CD8-positive, alpha-beta memory T cell (primary cell): ENCODE measurements at regions not wholly inside any gene's neighbourhood (a gene's known extent, or its start where the extent isn't known, plus 50 kb on each side); places are given as distances from the start of the nearest gene placed in this dataset.
"Not testable (repeated sequence)": the region's sequence is repeated elsewhere in the genome, so short reads cannot be mapped to it uniquely, and the experiment has no call there.

Source experiments
- CTCF ChIA-PET: fragments of 350-600 bp; sonication (Branson Sonifier 250); formaldehyde crosslinking; loops from one replicate; lab custom pipeline; 2021; ENCODE audit warnings: antibody characterized with exemption; lab: Charles Lee
- POLR2A ChIA-PET: fragments of 350-600 bp; sonication (Branson Sonifier 250); formaldehyde crosslinking; loops from one replicate; lab custom pipeline; 2021; ENCODE audit warnings: antibody characterized with exemption; lab: Charles Lee
- DNase-seq, 5 donors: peaks; one replicate each; pipeline versions ENCODE4 v3.0.0 to v3.0.0-alpha.2; 2020 to 2022; ENCODE audit warnings: mixed read lengths in 1 of 5
- H3K27ac ChIP-seq: one replicate; pipeline ENCODE4 v1.7.0; 2013; ENCODE audit warnings: low read depth, mild to moderate bottlenecking, low read length, moderate library complexity
- H3K27me3 ChIP-seq: 2 replicates; pipeline ENCODE4 v1.7.0; 2013; ENCODE audit warnings: low read length, mild to moderate bottlenecking; ENCODE audit not compliant: insufficient read depth, poor library complexity, severe bottlenecking
- H3K36me3 ChIP-seq: 2 replicates; pipeline ENCODE4 v1.7.0; 2013; ENCODE audit warnings: mild to moderate bottlenecking, low read length, moderate library complexity; ENCODE audit not compliant: insufficient read depth
- H3K4me1 ChIP-seq: 2 replicates; pipeline ENCODE4 v1.7.0; 2013; ENCODE audit warnings: mild to moderate bottlenecking, low read length, moderate library complexity; ENCODE audit not compliant: insufficient read depth
- H3K4me3 ChIP-seq: 2 replicates; pipeline ENCODE4 v1.7.0; 2013; ENCODE audit warnings: mild to moderate bottlenecking, low read length
- H3K9me3 ChIP-seq: 2 replicates; pipeline ENCODE4 v1.7.0; 2013; ENCODE audit warnings: mild to moderate bottlenecking, low read length
- H3K27ac Mint-ChIP-seq, 8 donors: one replicate each; pipeline ENCODE4 v1.8.0; 2020 to 2021; ENCODE audit warnings: mixed read lengths in 8 of 8, mild to moderate bottlenecking in 6 of 8, inconsistent platforms in 3 of 8, moderate library complexity in 3 of 8
- H3K27me3 Mint-ChIP-seq, 2 donors: one replicate each; pipeline ENCODE4 v1.8.0; 2020 to 2021; ENCODE audit warnings: mixed read lengths in 2 of 2, mild to moderate bottlenecking in 1 of 2, moderate library complexity in 1 of 2
- H3K36me3 Mint-ChIP-seq, 3 donors: one replicate each; pipeline ENCODE4 v1.8.0; 2020 to 2021; ENCODE audit warnings: mixed read lengths in 3 of 3, inconsistent platforms in 1 of 3, mild to moderate bottlenecking in 1 of 3
- H3K4me1 Mint-ChIP-seq, 3 donors: one replicate each; pipeline ENCODE4 v1.8.0; 2020 to 2021; ENCODE audit warnings: mixed read lengths in 3 of 3, inconsistent platforms in 1 of 3, mild to moderate bottlenecking in 1 of 3
- H3K4me3 Mint-ChIP-seq, 7 donors: one replicate each; pipeline ENCODE4 v1.8.0; 2020 to 2021; ENCODE audit warnings: mixed read lengths in 7 of 7, mild to moderate bottlenecking in 6 of 7, moderate library complexity in 4 of 7, inconsistent platforms in 2 of 7
- H3K9me3 Mint-ChIP-seq, 5 donors: one replicate each; pipeline ENCODE4 v1.8.0; 2020 to 2022; ENCODE audit warnings: mixed read lengths in 5 of 5, mild to moderate bottlenecking in 3 of 5, moderate library complexity in 2 of 5, inconsistent platforms in 1 of 5

DNA sequence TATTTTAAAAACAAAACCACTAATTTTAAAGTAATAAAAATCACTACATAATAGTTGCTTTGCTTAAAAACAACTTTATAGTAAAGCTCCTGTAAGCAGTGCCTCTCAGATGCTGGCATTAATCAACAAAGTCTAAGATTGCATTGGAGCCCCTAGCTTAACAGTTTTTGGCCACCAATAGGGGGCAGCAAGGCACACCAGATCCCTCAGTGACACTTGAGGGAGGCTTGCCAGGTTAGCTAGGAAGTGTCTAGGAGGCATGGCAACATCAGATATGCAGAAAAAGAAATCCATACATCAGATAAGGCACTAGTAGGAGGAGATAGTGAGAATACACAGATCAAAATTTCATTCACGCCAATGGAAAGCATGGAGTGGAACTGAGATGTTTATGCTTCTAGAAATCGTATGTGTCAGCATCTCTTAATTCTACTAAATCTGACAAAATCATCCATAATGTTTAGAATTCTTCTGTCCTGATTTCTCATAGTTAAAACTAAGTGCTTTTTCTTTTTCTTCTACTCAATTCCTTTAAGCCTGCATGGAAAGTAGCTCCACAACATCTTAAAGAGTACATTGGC is 73.6 kb upstream of the PAM start:
- no peaks in the 10 kb centered on the region for H3K36me3 ChIP-seq
- Mint-ChIP-seq H3K27me3 (peaks cover 0 to 3% of the 10 kb centered on the region in 2 donors), H3K4me3 (no peak overlapping the region), H3K36me3 (no peaks in the 10 kb centered on the region), H3K4me1 (no peaks in the 10 kb centered on the region), H3K27ac (no peak overlapping the region), H3K9me3 (no peaks in the 10 kb centered on the region)
- ChIA-PET POLR2A (no interaction called here), CTCF (interaction anchor here (0.7 to 2.1 kb wide), 12 partner anchors 9 to 458 kb away, joined by 3 to 9 read pairs (median 3); no protein-coding TSS in a partner anchor)
- H3K4me3 ChIP-seq, result no peak overlapping the region
- DNase-seq, result peak; percentile 3 to 63 (median 32)
- H3K27me3 ChIP-seq, result no peaks in the 10 kb centered on the region
- H3K4me1 ChIP-seq, result no peaks in the 10 kb centered on the region
- no peaks in the 10 kb centered on the region for H3K9me3 ChIP-seq
- no peak overlapping the region for H3K27ac ChIP-seq

DNA sequence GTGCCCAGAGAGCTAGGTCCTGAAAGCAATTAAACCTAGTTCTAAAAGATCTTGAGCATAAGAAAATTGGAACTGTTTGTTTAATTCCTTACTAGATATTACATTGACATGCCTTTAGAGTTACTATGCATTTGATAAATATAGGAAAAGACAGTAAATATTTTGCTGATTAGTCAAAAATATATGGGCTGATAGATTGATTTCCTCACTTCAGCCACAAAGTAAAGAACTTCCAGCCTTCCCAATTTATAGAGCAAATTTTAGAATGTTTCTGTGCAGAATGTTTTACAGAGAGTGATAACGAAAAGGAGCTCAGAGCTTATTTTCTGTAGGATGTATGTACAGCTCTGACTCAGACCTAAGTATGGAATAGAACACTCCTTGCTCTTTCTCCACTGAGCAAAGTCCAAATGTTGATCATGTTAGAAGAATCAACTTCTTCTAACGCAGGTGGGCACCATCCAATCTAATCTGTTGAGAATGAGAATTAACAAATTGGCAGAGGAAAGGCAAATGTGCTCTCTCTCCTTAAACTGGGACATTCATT is 72.9 kb upstream of the PAM start:
- H3K4me1 ChIP-seq, result no peaks in the 10 kb centered on the region
- no peak overlapping the region for H3K4me3 ChIP-seq
- Mint-ChIP-seq H3K27me3 (peaks cover 0 to 3% of the 10 kb centered on the region in 2 donors), H3K4me3 (no peak overlapping the region), H3K9me3 (no peaks in the 10 kb centered on the region), H3K4me1 (no peaks in the 10 kb centered on the region), H3K36me3 (no peaks in the 10 kb centered on the region), H3K27ac (peak overlapping the region in 1 of 8 donors; percentile 5)
- CTCF ChIA-PET, result interaction anchor here (0.8 to 2.1 kb wide), 7 partner anchors 10 to 457 kb away, joined by 3 to 9 read pairs (median 3); no protein-coding TSS in a partner anchor
- DNase-seq, result no peak
- H3K9me3 ChIP-seq, result no peaks in the 10 kb centered on the region
- H3K27me3 ChIP-seq, result no peaks in the 10 kb centered on the region
- POLR2A ChIA-PET, result no interaction called here
- H3K36me3 ChIP-seq, result no peaks in the 10 kb centered on the region
- H3K27ac ChIP-seq, result no peak overlapping the region

DNA sequence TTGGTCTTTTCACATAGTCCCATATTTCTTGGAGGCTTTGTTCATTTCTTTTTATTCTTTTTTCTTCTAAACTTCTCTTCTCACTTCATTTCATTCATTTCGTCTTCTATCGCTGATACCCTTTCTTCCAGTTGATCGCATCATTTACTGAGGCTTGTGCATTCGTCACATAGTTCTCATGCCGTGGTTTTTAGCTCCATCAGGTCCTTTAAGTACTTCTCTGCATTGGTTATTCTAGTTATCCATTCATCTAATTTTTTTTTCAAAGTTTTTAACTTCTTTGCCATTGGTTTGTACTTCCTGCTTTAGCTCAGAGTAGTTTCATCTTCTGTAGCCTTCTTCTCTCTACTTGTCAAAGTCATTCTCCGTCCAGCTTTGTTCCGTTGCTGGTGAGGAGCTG is 67.0 kb upstream of the PAM start:
- H3K4me3 ChIP-seq, H3K4me3 Mint-ChIP-seq, H3K4me1 Mint-ChIP-seq, H3K27ac ChIP-seq, H3K4me1 ChIP-seq, H3K9me3 ChIP-seq, H3K36me3 ChIP-seq, H3K27me3 ChIP-seq, H3K9me3 Mint-ChIP-seq, H3K27ac Mint-ChIP-seq, H3K36me3 Mint-ChIP-seq, H3K27me3 Mint-ChIP-seq, POLR2A ChIA-PET, DNase-seq: not testable (repeated sequence)
- CTCF ChIA-PET, result interaction anchor here (0.7 kb wide), 1 partner anchor 444 kb away, joined by 3 read pairs; no protein-coding TSS in a partner anchor

- H3K4me1 ChIP-seq, H3K27me3 ChIP-seq, H3K27ac Mint-ChIP-seq, H3K27me3 Mint-ChIP-seq, H3K4me1 Mint-ChIP-seq, H3K4me3 ChIP-seq, POLR2A ChIA-PET, H3K9me3 Mint-ChIP-seq, H3K27ac ChIP-seq, H3K36me3 ChIP-seq, H3K4me3 Mint-ChIP-seq, H3K36me3 Mint-ChIP-seq, DNase-seq, H3K9me3 ChIP-seq: not testable (repeated sequence)
- CTCF ChIA-PET, result interaction anchor here (0.7 kb wide), 1 partner anchor 444 kb away, joined by 3 read pairs; no protein-coding TSS in a partner anchor
Observed at GRCh38 chr5:102688581-102689342, 66.3 kb upstream of the PAM start.

DNA sequence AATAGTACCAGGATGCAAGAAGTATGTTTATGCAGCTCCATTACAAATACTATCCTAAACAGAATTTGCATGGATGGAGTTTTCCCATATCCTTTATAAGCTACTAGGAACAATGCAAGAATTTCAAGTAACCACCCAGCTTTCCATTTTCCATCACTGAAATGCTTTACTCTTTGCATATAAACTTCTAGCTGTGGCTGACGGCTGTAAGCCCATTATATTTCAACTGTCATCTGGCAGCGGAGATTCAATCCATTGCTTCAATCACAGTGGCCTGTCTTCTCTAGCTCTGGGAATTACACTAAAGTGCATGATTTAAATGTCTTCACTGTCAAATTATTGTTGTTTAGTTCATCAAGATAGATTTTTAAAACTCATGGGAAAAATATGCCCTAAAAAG is 64.2 kb upstream of the PAM start:
- no peaks in the 10 kb centered on the region for H3K4me1 ChIP-seq
- Mint-ChIP-seq H3K9me3 (no peaks in the 10 kb centered on the region), H3K4me3 (no peak overlapping the region), H3K4me1 (no peaks in the 10 kb centered on the region), H3K36me3 (peaks cover 0 to under 1% (median 0%) of the 10 kb centered on the region in 3 donors), H3K27ac (no peak overlapping the region), H3K27me3 (peaks cover 4 to 14% of the 10 kb centered on the region in 2 donors)
- DNase-seq, result no peak
- H3K9me3 ChIP-seq, result no peaks in the 10 kb centered on the region
- ChIA-PET CTCF (interaction anchor here (1.2 kb wide), 1 partner anchor 10 kb away, joined by 3 read pairs; no protein-coding TSS in a partner anchor), POLR2A (no interaction called here)
- no peak overlapping the region for H3K27ac ChIP-seq
- H3K4me3 ChIP-seq, result no peak overlapping the region
- H3K27me3 ChIP-seq, result no peaks in the 10 kb centered on the region
- H3K36me3 ChIP-seq, result no peaks in the 10 kb centered on the region

- no peak for DNase-seq
- CTCF ChIA-PET, result interaction anchor here (1.4 to 1.5 kb wide), 2 partner anchors 10 kb away, joined by 4 to 5 read pairs; no protein-coding TSS in a partner anchor
- Histone ChIP-seq H3K4me3 (no peak overlapping the region), H3K9me3 (no peaks in the 10 kb centered on the region), H3K4me1 (no peaks in the 10 kb centered on the region), H3K36me3 (no peaks in the 10 kb centered on the region), H3K27me3 (no peaks in the 10 kb centered on the region), H3K27ac (no peak overlapping the region)
- H3K9me3 Mint-ChIP-seq, result no peaks in the 10 kb centered on the region
- peaks cover 4 to 14% of the 10 kb centered on the region in 2 donors for H3K27me3 Mint-ChIP-seq
- no peaks in the 10 kb centered on the region for H3K4me1 Mint-ChIP-seq
- H3K36me3 Mint-ChIP-seq, result peaks cover 0 to 4% (median 0%) of the 10 kb centered on the region in 3 donors
- H3K27ac Mint-ChIP-seq, result no peak overlapping the region
- POLR2A ChIA-PET, result no interaction called here
- H3K4me3 Mint-ChIP-seq, result no peak overlapping the region
Observed at GRCh38 chr5:102691434-102691833, 63.7 kb upstream of the PAM start.

DNA sequence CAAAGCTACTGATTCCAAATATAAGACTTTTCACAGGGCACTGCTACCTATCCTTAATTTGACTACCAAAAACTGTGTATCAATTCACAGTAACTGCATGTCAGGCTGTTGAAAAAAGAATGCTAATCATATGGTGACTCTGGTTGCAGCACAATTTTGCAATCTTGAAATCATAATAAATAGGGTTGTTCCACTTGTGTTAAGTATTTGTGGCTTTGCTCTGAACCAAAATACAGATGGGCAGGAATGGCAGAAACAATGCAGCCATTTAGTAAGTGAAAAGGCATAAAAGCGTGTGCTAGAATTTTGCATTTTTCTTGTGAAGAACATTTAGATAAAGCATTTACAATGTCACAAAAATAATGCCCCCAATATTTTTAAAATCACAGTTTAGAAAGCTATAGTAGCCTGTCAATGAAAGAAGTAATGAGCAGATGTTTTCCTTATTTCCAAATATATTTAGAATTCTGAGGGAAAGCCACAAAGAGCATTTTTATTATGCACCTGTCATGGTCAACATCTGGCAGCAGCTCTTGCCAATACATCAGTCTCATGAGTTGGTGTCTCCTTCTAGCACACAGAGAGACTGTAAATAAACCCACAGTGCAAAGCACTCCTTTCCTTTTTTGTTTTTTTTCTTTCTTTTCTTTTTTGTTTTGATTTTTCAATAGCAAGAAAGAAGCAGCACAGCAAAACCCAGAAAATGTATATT is 54.8 kb upstream of the PAM start:
- no peaks in the 10 kb centered on the region for H3K9me3 ChIP-seq
- CTCF ChIA-PET, result no interaction called here
- H3K27ac Mint-ChIP-seq, result no peak overlapping the region
- no peaks in the 10 kb centered on the region for H3K36me3 ChIP-seq
- no peak overlapping the region for H3K4me3 Mint-ChIP-seq
- H3K4me3 ChIP-seq, result no peak overlapping the region
- H3K9me3 Mint-ChIP-seq, result no peaks in the 10 kb centered on the region
- no peaks in the 10 kb centered on the region for H3K27me3 ChIP-seq
- POLR2A ChIA-PET, result no interaction called here
- DNase-seq, result no peak
- H3K4me1 ChIP-seq, result no peaks in the 10 kb centered on the region
- peaks cover 0 to 2% of the 10 kb centered on the region in 2 donors for H3K27me3 Mint-ChIP-seq
- H3K27ac ChIP-seq, result no peak overlapping the region
- peaks cover 0 to 4% (median 0%) of the 10 kb centered on the region in 3 donors for H3K36me3 Mint-ChIP-seq
- H3K4me1 Mint-ChIP-seq, result no peaks in the 10 kb centered on the region
